ENCODE measurements at regions not wholly inside any gene's neighbourhood (a gene's known extent, or its start where the extent isn't known, plus 50 kb on each side); places are given as distances from the start of the nearest gene placed in this dataset.
"Not testable (repeated sequence)": the region's sequence is repeated elsewhere in the genome, so short reads cannot be mapped to it uniquely, and the experiment has no call there.

GRCh38 chr4:59748433-59748832, 1451.7 kb upstream of the ADGRL3 start:
- no peak overlapping the region for H3K4me3 Mint-ChIP-seq
- no peak for TF ChIP-seq CTCF (conservative IDR thresholded peaks at IDR 0.05)
- no peaks in the 10 kb centered on the region for H3K9me3 Mint-ChIP-seq
- no peak overlapping the region for H3K27ac Mint-ChIP-seq
- H3K4me1 Mint-ChIP-seq (ENCODE audit: unreplicated experiment) = no peaks in the 10 kb centered on the region
- H3K27me3 Mint-ChIP-seq = no peaks in the 10 kb centered on the region
- no peak for DNase-seq (ENCODE audit: extremely low spot score, unreplicated experiment)
- no peaks in the 10 kb centered on the region for H3K36me3 Mint-ChIP-seq

- no peak for DNase-seq (ENCODE audit: extremely low spot score, unreplicated experiment)
- Mint-ChIP-seq H3K27ac (no peak overlapping the region), H3K27me3 (no peaks in the 10 kb centered on the region), H3K36me3 (no peaks in the 10 kb centered on the region), H3K9me3 (no peaks in the 10 kb centered on the region), H3K4me3 (no peak overlapping the region), H3K4me1 (ENCODE audit: unreplicated experiment) (no peaks in the 10 kb centered on the region)
- TF ChIP-seq CTCF (conservative IDR thresholded peaks at IDR 0.05) = no peak
These were observed 1440.9 kb upstream of the ADGRL3 start for GRCh38 chr4:59759082-59759825.

GRCh38 chr4:59762344-59762743, 1437.8 kb upstream of the ADGRL3 start:
- H3K4me3 Mint-ChIP-seq = no peak overlapping the region
- TF ChIP-seq CTCF (conservative IDR thresholded peaks at IDR 0.05) = no peak

GRCh38 chr4:59770601-59771264, 1429.4 kb upstream of the ADGRL3 start:
- DNase-seq (ENCODE audit: extremely low spot score, unreplicated experiment) = no peak
- no peaks in the 10 kb centered on the region for H3K9me3 Mint-ChIP-seq
- no peak overlapping the region for H3K4me3 Mint-ChIP-seq
- TF ChIP-seq CTCF (conservative IDR thresholded peaks at IDR 0.05) = no peak
- H3K36me3 Mint-ChIP-seq = no peaks in the 10 kb centered on the region
- H3K27ac Mint-ChIP-seq = no peak overlapping the region
- no peaks in the 10 kb centered on the region for H3K27me3 Mint-ChIP-seq
- H3K4me1 Mint-ChIP-seq (ENCODE audit: unreplicated experiment) = no peaks in the 10 kb centered on the region

More at GRCh38 chr4:59762344-59762743, 1437.8 kb upstream of the ADGRL3 start:
- no peaks in the 10 kb centered on the region for H3K27me3 Mint-ChIP-seq
- no peak for DNase-seq (ENCODE audit: extremely low spot score, unreplicated experiment)
- no peaks in the 10 kb centered on the region for H3K4me1 Mint-ChIP-seq (ENCODE audit: unreplicated experiment)
- no peak overlapping the region for H3K27ac Mint-ChIP-seq
- no peaks in the 10 kb centered on the region for H3K9me3 Mint-ChIP-seq
- H3K36me3 Mint-ChIP-seq = no peaks in the 10 kb centered on the region

- Mint-ChIP-seq H3K36me3 (no peaks in the 10 kb centered on the region), H3K4me1 (ENCODE audit: unreplicated experiment) (no peaks in the 10 kb centered on the region), H3K9me3 (no peaks in the 10 kb centered on the region), H3K4me3 (no peak overlapping the region), H3K27ac (no peak overlapping the region), H3K27me3 (no peaks in the 10 kb centered on the region)
- DNase-seq (ENCODE audit: extremely low spot score, unreplicated experiment) = no peak
- TF ChIP-seq CTCF (conservative IDR thresholded peaks at IDR 0.05) = no peak
These were observed 1427.4 kb upstream of the ADGRL3 start for GRCh38 chr4:59772641-59773139.

GRCh38 chr4:59780271-59780670, 1419.9 kb upstream of the ADGRL3 start:
- not testable (repeated sequence) for DNase-seq (ENCODE audit: extremely low spot score, unreplicated experiment); H3K9me3 Mint-ChIP-seq; H3K4me3 Mint-ChIP-seq; H3K27ac Mint-ChIP-seq; H3K4me1 Mint-ChIP-seq (ENCODE audit: unreplicated experiment); H3K36me3 Mint-ChIP-seq; H3K27me3 Mint-ChIP-seq

Data from type B pancreatic cell (in vitro differentiated cells).